ENCODE measurements at regions not wholly inside any gene's neighbourhood (a gene's known extent, or its start where the extent isn't known, plus 50 kb on each side); places are given as distances from the start of the nearest gene placed in this dataset.

DNA sequence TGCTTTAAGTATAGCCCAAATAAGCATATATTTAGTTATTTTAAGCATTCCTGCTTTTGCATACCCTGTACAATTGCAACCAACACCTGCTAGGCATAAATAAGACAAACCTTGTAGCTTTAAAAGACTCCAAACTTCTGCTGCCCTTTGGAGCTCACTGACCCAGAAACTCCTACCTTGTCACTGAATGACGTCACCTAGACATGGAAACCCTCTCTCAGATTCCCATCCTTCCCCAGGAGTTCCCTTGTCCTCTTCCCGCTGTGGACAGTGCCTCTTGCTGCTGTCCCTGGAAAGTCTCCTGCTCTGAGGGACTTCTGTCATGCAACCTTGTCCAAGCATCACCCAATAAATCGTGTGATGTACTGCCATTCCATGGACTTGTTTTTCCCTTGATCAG, 507.2 kb downstream of the GRXCR1 start:
- no peaks in the 10 kb centered on the region for H3K36me3 ChIP-seq (ENCODE audit: control insufficient read depth in 1 of 2, insufficient read depth in 2 of 2, low read length in 2 of 2)
- no peak overlapping the region for H3K9ac ChIP-seq (ENCODE audit: low read depth in 1 of 2, low read length in 2 of 2)
- H3K9me3 ChIP-seq (ENCODE audit: control insufficient read depth in 1 of 2, low read length in 2 of 2), result no peaks in the 10 kb centered on the region
- H3K4me3 ChIP-seq (ENCODE audit: low read depth in 1 of 2, low read length in 2 of 2), result no peak overlapping the region
- H3K27ac ChIP-seq (ENCODE audit: low read depth, low read length), result no peak overlapping the region
- H3K27me3 ChIP-seq (ENCODE audit: control insufficient read depth in 1 of 2, insufficient read depth in 2 of 2, low read length in 2 of 2), result no peaks in the 10 kb centered on the region
- no peaks in the 10 kb centered on the region for H3K4me1 ChIP-seq (ENCODE audit: control insufficient read depth in 1 of 2, insufficient read depth in 2 of 2, low read length in 2 of 2)

DNA sequence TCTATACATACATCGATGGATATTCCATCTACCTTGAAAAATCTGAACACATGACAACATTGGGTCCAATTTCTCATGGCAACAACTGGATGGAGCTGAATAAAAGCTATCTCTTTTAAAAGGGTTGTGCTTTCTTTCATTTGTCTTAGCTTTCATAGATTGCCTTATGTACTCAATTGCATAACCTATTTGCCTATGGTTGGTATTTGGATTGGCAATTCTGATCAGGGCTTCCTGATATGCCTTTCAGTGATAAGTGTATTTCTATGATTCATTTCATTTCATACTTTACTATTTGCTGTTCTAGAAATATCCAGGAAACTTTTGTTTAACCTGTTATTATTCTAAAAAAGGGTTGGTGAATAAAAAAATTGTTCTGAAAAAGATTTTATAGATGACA, 509.9 kb downstream of the GRXCR1 start:
- H3K27me3 ChIP-seq (ENCODE audit: control insufficient read depth in 1 of 2, insufficient read depth in 2 of 2, low read length in 2 of 2), result no peaks in the 10 kb centered on the region
- H3K4me3 ChIP-seq (ENCODE audit: low read depth in 1 of 2, low read length in 2 of 2), result no peak overlapping the region
- no peaks in the 10 kb centered on the region for H3K4me1 ChIP-seq (ENCODE audit: control insufficient read depth in 1 of 2, insufficient read depth in 2 of 2, low read length in 2 of 2)
- H3K9me3 ChIP-seq (ENCODE audit: control insufficient read depth in 1 of 2, low read length in 2 of 2), result peaks cover 5% of the 10 kb centered on the region in 2 donors
- no peak overlapping the region for H3K27ac ChIP-seq (ENCODE audit: low read depth, low read length)
- H3K9ac ChIP-seq (ENCODE audit: low read depth in 1 of 2, low read length in 2 of 2), result no peak overlapping the region
- H3K36me3 ChIP-seq (ENCODE audit: control insufficient read depth in 1 of 2, insufficient read depth in 2 of 2, low read length in 2 of 2), result no peaks in the 10 kb centered on the region

DNA sequence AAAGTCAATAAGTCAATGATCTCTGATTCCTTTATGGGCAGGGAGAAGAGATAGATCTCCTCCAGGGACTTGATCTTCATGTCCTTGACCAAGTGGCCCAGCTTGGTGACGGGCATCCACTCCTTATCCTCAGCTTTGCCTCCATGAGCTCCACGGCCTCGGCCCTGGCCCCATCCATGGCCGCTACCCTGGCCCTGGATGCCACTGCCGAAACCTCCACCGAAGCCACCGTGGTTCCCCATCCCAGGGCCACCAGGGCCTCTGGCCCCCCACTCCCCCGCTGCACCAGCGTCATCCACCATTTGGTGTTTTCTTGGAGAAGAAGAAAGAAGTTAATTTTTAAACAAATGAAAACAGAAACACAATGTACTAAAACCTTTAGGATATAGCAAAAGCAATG, 518.1 kb downstream of the GRXCR1 start:
- no peak overlapping the region for H3K9ac ChIP-seq (ENCODE audit: low read depth in 1 of 2, low read length in 2 of 2)
- H3K27me3 ChIP-seq (ENCODE audit: control insufficient read depth in 1 of 2, insufficient read depth in 2 of 2, low read length in 2 of 2), result no peaks in the 10 kb centered on the region
- no peak overlapping the region for H3K27ac ChIP-seq (ENCODE audit: low read depth, low read length)

DNA sequence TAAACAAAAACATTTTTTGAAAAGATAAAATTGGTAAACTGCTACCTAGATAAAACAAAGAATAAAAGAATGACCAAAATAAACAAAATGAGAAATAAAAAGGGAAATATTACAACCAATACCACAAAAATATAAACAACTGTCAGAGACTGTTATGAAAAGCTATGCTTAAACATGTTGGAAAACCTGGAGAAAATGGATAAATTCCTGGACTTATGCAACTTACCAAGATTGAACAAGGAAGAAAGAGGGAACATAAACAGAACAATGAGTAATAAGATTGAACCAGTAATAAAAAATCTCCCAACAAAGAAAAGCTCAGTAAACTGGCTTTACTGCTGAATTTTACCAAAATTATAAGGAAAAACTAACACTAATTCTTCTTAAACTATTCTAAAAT, 518.7 kb downstream of the GRXCR1 start:
- Histone ChIP-seq H3K4me3 (ENCODE audit: low read depth in 1 of 2, low read length in 2 of 2) (no peak overlapping the region), H3K27me3 (ENCODE audit: control insufficient read depth in 1 of 2, insufficient read depth in 2 of 2, low read length in 2 of 2) (no peaks in the 10 kb centered on the region), H3K9me3 (ENCODE audit: control insufficient read depth in 1 of 2, low read length in 2 of 2) (peaks cover 3 to 5% of the 10 kb centered on the region in 2 donors), H3K27ac (ENCODE audit: low read depth, low read length) (no peak overlapping the region), H3K9ac (ENCODE audit: low read depth in 1 of 2, low read length in 2 of 2) (no peak overlapping the region), H3K4me1 (ENCODE audit: control insufficient read depth in 1 of 2, insufficient read depth in 2 of 2, low read length in 2 of 2) (no peaks in the 10 kb centered on the region), H3K36me3 (ENCODE audit: control insufficient read depth in 1 of 2, insufficient read depth in 2 of 2, low read length in 2 of 2) (no peaks in the 10 kb centered on the region)

More for the DNA sequence above, 518.1 kb downstream of the GRXCR1 start:
- Histone ChIP-seq H3K4me3 (ENCODE audit: low read depth in 1 of 2, low read length in 2 of 2) (no peak overlapping the region), H3K4me1 (ENCODE audit: control insufficient read depth in 1 of 2, insufficient read depth in 2 of 2, low read length in 2 of 2) (no peaks in the 10 kb centered on the region), H3K36me3 (ENCODE audit: control insufficient read depth in 1 of 2, insufficient read depth in 2 of 2, low read length in 2 of 2) (no peaks in the 10 kb centered on the region), H3K9me3 (ENCODE audit: control insufficient read depth in 1 of 2, low read length in 2 of 2) (peaks cover 5% of the 10 kb centered on the region in 2 donors)

DNA sequence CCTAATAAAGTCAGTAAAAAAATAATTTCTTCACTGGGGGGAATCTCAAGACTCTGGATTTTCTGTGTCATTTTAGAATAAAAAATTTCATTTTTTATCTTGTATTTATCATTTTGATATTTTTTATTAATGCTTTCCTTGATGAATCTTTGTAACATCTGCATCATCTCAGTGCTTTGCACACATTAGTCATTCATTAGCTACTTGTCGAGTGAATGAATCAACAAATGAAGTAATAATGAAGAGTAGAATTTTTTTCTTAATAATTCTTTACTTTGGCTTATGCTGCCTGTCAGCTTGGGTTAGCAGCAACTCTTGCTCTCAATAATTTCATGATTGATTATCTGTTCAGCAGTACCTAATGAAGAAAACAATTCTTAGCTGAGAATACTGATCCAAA, 530.8 kb downstream of the GRXCR1 start:
- Histone ChIP-seq H3K27ac (ENCODE audit: low read depth, low read length) (no peak overlapping the region), H3K9ac (ENCODE audit: low read depth in 1 of 2, low read length in 2 of 2) (no peak overlapping the region), H3K36me3 (ENCODE audit: control insufficient read depth in 1 of 2, insufficient read depth in 2 of 2, low read length in 2 of 2) (no peaks in the 10 kb centered on the region), H3K27me3 (ENCODE audit: control insufficient read depth in 1 of 2, insufficient read depth in 2 of 2, low read length in 2 of 2) (no peaks in the 10 kb centered on the region), H3K9me3 (ENCODE audit: control insufficient read depth in 1 of 2, low read length in 2 of 2) (no peaks in the 10 kb centered on the region), H3K4me1 (ENCODE audit: control insufficient read depth in 1 of 2, insufficient read depth in 2 of 2, low read length in 2 of 2) (no peaks in the 10 kb centered on the region), H3K4me3 (ENCODE audit: low read depth in 1 of 2, low read length in 2 of 2) (no peak overlapping the region)

DNA sequence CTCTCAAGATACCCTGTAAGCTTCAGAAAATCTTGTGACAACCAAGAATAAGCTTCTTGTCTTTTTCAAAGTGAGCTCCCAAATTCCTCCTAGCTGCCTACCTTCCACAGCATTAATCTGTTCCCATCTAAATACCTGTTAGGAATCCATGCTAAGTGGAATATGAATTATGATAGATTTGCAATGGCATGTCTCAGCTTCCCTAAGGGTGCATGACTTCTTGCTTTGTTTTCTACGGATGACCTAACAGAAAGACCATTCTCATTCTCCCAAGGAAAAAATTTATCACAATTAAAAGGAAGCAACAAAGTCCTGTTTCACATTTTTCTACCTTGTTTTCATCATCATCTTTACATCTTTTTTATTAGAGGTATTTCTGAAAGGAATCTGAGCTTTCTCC, 532.7 kb downstream of the GRXCR1 start:
- no peak overlapping the region for H3K4me3 ChIP-seq (ENCODE audit: low read depth in 1 of 2, low read length in 2 of 2)
- H3K27ac ChIP-seq (ENCODE audit: low read depth, low read length), result no peak overlapping the region
- no peaks in the 10 kb centered on the region for H3K36me3 ChIP-seq (ENCODE audit: control insufficient read depth in 1 of 2, insufficient read depth in 2 of 2, low read length in 2 of 2)
- no peaks in the 10 kb centered on the region for H3K9me3 ChIP-seq (ENCODE audit: control insufficient read depth in 1 of 2, low read length in 2 of 2)
- no peaks in the 10 kb centered on the region for H3K27me3 ChIP-seq (ENCODE audit: control insufficient read depth in 1 of 2, insufficient read depth in 2 of 2, low read length in 2 of 2)
- no peak overlapping the region for H3K9ac ChIP-seq (ENCODE audit: low read depth in 1 of 2, low read length in 2 of 2)
- H3K4me1 ChIP-seq (ENCODE audit: control insufficient read depth in 1 of 2, insufficient read depth in 2 of 2, low read length in 2 of 2), result no peaks in the 10 kb centered on the region

DNA sequence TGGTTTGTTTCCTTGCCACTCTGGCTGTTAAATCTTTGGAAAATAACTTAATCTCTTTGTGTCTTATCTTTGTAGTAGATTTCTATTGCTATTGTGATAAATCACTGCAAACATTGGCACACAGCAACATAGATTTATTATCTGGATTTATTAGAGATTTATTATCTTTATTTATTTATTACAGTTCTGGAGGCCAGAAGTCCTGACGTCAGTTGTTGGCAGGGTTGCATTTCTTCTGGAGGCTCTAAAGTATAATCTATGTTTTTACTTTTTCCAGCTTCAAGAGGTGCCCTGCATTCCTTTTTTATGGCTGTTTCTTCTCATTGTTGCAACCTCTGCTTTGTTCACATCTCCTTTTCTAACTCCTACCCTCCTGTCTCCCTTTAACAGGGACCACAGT, 542.8 kb downstream of the GRXCR1 start:
- no peaks in the 10 kb centered on the region for H3K36me3 ChIP-seq (ENCODE audit: control insufficient read depth in 1 of 2, insufficient read depth in 2 of 2, low read length in 2 of 2)
- no peaks in the 10 kb centered on the region for H3K27me3 ChIP-seq (ENCODE audit: control insufficient read depth in 1 of 2, insufficient read depth in 2 of 2, low read length in 2 of 2)
- H3K9ac ChIP-seq (ENCODE audit: low read depth in 1 of 2, low read length in 2 of 2), result no peak overlapping the region
- H3K4me3 ChIP-seq (ENCODE audit: low read depth in 1 of 2, low read length in 2 of 2), result no peak overlapping the region
- peaks cover 0 to 9% of the 10 kb centered on the region in 2 donors for H3K9me3 ChIP-seq (ENCODE audit: control insufficient read depth in 1 of 2, low read length in 2 of 2)
- no peak overlapping the region for H3K27ac ChIP-seq (ENCODE audit: low read depth, low read length)
- no peaks in the 10 kb centered on the region for H3K4me1 ChIP-seq (ENCODE audit: control insufficient read depth in 1 of 2, insufficient read depth in 2 of 2, low read length in 2 of 2)

DNA sequence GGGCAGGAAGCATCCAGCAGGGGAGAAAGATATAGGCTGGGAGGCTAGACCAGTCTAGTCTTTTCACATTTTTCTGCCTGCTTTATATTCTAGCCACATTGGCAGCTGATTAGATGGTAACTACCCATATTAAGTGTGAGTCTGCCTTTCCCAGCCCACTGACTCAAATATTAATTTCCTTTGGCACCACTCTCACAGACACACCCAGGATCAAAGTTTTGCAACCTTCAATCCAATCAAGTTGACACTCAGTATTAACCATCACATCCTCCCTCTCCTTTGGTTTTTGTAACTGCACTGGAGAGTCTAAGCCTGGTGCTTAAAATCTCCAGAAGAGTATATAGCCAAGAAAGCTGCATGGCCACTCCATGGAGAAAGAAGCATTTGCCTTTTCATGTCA, 560.4 kb downstream of the GRXCR1 start:
- H3K4me1 ChIP-seq (ENCODE audit: control insufficient read depth in 1 of 2, insufficient read depth in 2 of 2, low read length in 2 of 2), result no peaks in the 10 kb centered on the region
- no peak overlapping the region for H3K27ac ChIP-seq (ENCODE audit: low read depth, low read length)
- H3K36me3 ChIP-seq (ENCODE audit: control insufficient read depth in 1 of 2, insufficient read depth in 2 of 2, low read length in 2 of 2), result no peaks in the 10 kb centered on the region
- no peaks in the 10 kb centered on the region for H3K9me3 ChIP-seq (ENCODE audit: control insufficient read depth in 1 of 2, low read length in 2 of 2)
- H3K9ac ChIP-seq (ENCODE audit: low read depth in 1 of 2, low read length in 2 of 2), result no peak overlapping the region
- H3K4me3 ChIP-seq (ENCODE audit: low read depth in 1 of 2, low read length in 2 of 2), result no peak overlapping the region
- no peaks in the 10 kb centered on the region for H3K27me3 ChIP-seq (ENCODE audit: control insufficient read depth in 1 of 2, insufficient read depth in 2 of 2, low read length in 2 of 2)

DNA sequence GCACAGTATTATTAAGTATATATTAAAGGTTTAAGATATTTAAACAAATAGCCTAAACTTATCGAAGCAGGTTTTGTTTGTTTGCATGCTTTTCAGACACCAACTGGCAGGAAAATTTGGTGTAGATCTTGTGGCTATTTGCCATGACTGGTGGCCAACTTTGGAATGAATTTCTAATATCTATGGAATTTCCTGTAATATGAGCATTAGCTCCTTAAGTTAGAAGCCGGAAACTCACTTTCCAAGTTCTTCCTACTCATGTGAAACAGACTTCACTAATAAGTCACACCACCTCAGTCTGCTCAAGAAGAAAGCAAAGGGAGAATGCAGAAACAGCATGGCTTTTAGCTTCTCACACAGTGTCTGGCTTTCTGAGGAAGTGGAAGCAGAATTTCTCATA, 563.9 kb downstream of the GRXCR1 start:
- H3K9me3 ChIP-seq (ENCODE audit: control insufficient read depth in 1 of 2, low read length in 2 of 2), result peaks cover 0 to 4% of the 10 kb centered on the region in 2 donors
- no peak overlapping the region for H3K4me3 ChIP-seq (ENCODE audit: low read depth in 1 of 2, low read length in 2 of 2)
- H3K36me3 ChIP-seq (ENCODE audit: control insufficient read depth in 1 of 2, insufficient read depth in 2 of 2, low read length in 2 of 2), result no peaks in the 10 kb centered on the region
- H3K27me3 ChIP-seq (ENCODE audit: control insufficient read depth in 1 of 2, insufficient read depth in 2 of 2, low read length in 2 of 2), result no peaks in the 10 kb centered on the region
- H3K9ac ChIP-seq (ENCODE audit: low read depth in 1 of 2, low read length in 2 of 2), result no peak overlapping the region
- H3K27ac ChIP-seq (ENCODE audit: low read depth, low read length), result no peak overlapping the region
- H3K4me1 ChIP-seq (ENCODE audit: control insufficient read depth in 1 of 2, insufficient read depth in 2 of 2, low read length in 2 of 2), result no peaks in the 10 kb centered on the region

DNA sequence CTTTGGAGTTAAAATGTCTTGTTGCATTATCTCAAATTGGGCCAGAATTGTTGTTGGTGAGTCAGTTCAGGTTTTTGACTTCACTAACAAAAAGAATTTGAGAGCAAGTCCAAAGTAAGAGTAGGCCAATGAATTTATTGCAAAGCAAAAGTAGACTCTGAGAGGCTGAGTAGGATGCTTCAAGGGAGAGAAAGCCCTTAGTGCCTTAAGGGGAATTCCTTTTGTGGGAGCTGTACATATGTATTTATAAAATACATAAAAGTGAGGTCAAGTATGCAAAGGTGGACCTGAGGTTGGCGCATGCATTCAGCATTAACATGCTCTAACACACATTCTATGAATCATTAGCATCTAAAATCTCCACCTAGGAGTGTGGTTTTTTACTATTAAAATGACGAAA, 565.4 kb downstream of the GRXCR1 start:
- Histone ChIP-seq H3K4me1 (ENCODE audit: control insufficient read depth in 1 of 2, insufficient read depth in 2 of 2, low read length in 2 of 2) (no peaks in the 10 kb centered on the region), H3K36me3 (ENCODE audit: control insufficient read depth in 1 of 2, insufficient read depth in 2 of 2, low read length in 2 of 2) (no peaks in the 10 kb centered on the region), H3K4me3 (ENCODE audit: low read depth in 1 of 2, low read length in 2 of 2) (no peak overlapping the region), H3K27me3 (ENCODE audit: control insufficient read depth in 1 of 2, insufficient read depth in 2 of 2, low read length in 2 of 2) (no peaks in the 10 kb centered on the region), H3K9me3 (ENCODE audit: control insufficient read depth in 1 of 2, low read length in 2 of 2) (peaks cover 0 to 4% of the 10 kb centered on the region in 2 donors), H3K9ac (ENCODE audit: low read depth in 1 of 2, low read length in 2 of 2) (no peak overlapping the region), H3K27ac (ENCODE audit: low read depth, low read length) (no peak overlapping the region)

DNA sequence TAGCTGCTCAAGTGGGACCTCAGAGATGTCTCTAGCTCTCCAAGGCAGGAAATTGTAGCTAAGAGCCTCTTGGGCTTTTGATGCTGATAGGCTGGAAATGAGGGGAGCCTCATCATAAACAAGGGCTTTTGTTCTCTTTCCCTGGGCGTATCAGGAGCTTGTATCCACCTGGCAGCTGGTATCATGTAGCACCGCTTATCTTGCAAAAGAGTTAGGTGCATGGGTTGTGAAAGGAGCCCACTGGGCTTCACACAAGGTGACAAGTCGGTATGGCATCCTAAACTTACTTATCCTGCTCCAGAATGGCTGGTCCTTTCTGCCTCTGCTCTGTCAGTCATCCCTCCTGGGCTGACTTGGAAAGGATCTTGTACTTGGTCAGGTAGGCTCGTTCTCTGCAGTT, 565.8 kb downstream of the GRXCR1 start:
- H3K4me3 ChIP-seq (ENCODE audit: low read depth in 1 of 2, low read length in 2 of 2), result no peak overlapping the region
- H3K9ac ChIP-seq (ENCODE audit: low read depth in 1 of 2, low read length in 2 of 2), result no peak overlapping the region
- no peaks in the 10 kb centered on the region for H3K36me3 ChIP-seq (ENCODE audit: control insufficient read depth in 1 of 2, insufficient read depth in 2 of 2, low read length in 2 of 2)
- H3K27ac ChIP-seq (ENCODE audit: low read depth, low read length), result no peak overlapping the region
- peaks cover 0 to 4% of the 10 kb centered on the region in 2 donors for H3K9me3 ChIP-seq (ENCODE audit: control insufficient read depth in 1 of 2, low read length in 2 of 2)
- no peaks in the 10 kb centered on the region for H3K27me3 ChIP-seq (ENCODE audit: control insufficient read depth in 1 of 2, insufficient read depth in 2 of 2, low read length in 2 of 2)
- no peaks in the 10 kb centered on the region for H3K4me1 ChIP-seq (ENCODE audit: control insufficient read depth in 1 of 2, insufficient read depth in 2 of 2, low read length in 2 of 2)

All from duodenal mucosa (tissue), 2 donors.